ENCODE measurements at regions not wholly inside any gene's neighbourhood (a gene's known extent, or its start where the extent isn't known, plus 50 kb on each side); places are given as distances from the start of the nearest gene placed in this dataset.
A peak's percentile ranks its signal among the peaks of the same experiment; 100 is the strongest.

DNA sequence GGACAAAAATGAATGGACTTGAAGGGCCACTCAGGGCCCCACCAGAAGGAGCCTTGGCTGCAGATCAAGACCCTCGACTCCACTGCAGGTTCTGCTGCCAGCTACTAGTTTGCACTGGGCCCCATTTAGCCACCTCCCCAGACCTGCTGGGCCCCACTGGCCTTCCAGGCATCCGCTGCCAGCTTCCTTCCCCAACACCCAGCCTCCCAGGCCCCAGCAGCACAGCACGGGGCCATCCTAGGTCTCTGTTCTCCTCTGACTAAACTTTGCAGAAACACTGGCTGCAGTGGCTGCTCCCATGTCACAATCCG lies 277.4 kb upstream of the KLF14 start:
- TF ChIP-seq RAD21 (IDR thresholded peaks at IDR 0.05; ENCODE audit: low read depth) (no peak), EZH2 (IDR thresholded peaks at IDR 0.05) (no peak), POLR2AphosphoS5 (IDR thresholded peaks at IDR 0.05; ENCODE audit: low read depth, low read length) (peak; percentile 18; the same call in 1 of the 2 replicates), EZH2phosphoT487 (IDR thresholded peaks at IDR 0.05; ENCODE audit: borderline replicate concordance) (no peak), YY1 (IDR thresholded peaks at IDR 0.05; ENCODE audit: extremely low read depth, insufficient replicate concordance, low read depth, low read length) (no peak), JUND (IDR thresholded peaks at IDR 0.05) (no peak), CBX3 (IDR thresholded peaks at IDR 0.05; ENCODE audit: low read depth) (no peak), POLR2A (IDR thresholded peaks at IDR 0.05; ENCODE audit: borderline replicate concordance, extremely low read depth, insufficient read depth, insufficient read length) (no peak), TCF7L2 (IDR thresholded peaks at IDR 0.05; ENCODE audit: borderline replicate concordance, extremely low read depth, insufficient read depth, insufficient read length) (peak; percentile 70), SIN3A (IDR thresholded peaks at IDR 0.05; ENCODE audit: low read depth) (no peak)
- TF ChIP-seq, protein P1, sequence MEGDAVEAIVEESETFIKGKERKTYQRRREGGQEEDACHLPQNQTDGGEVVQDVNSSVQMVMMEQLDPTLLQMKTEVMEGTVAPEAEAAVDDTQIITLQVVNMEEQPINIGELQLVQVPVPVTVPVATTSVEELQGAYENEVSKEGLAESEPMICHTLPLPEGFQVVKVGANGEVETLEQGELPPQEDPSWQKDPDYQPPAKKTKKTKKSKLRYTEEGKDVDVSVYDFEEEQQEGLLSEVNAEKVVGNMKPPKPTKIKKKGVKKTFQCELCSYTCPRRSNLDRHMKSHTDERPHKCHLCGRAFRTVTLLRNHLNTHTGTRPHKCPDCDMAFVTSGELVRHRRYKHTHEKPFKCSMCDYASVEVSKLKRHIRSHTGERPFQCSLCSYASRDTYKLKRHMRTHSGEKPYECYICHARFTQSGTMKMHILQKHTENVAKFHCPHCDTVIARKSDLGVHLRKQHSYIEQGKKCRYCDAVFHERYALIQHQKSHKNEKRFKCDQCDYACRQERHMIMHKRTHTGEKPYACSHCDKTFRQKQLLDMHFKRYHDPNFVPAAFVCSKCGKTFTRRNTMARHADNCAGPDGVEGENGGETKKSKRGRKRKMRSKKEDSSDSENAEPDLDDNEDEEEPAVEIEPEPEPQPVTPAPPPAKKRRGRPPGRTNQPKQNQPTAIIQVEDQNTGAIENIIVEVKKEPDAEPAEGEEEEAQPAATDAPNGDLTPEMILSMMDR (IDR thresholded peaks at IDR 0.05 in 2 of 3, conservative IDR thresholded peaks at IDR 0.05 in 1 of 3; ENCODE audit: borderline replicate concordance in 1 of 3, insufficient read depth in 1 of 3, low read depth in 2 of 3, low read length in 2 of 3) = no peak
- TF ChIP-seq, protein P2, sequence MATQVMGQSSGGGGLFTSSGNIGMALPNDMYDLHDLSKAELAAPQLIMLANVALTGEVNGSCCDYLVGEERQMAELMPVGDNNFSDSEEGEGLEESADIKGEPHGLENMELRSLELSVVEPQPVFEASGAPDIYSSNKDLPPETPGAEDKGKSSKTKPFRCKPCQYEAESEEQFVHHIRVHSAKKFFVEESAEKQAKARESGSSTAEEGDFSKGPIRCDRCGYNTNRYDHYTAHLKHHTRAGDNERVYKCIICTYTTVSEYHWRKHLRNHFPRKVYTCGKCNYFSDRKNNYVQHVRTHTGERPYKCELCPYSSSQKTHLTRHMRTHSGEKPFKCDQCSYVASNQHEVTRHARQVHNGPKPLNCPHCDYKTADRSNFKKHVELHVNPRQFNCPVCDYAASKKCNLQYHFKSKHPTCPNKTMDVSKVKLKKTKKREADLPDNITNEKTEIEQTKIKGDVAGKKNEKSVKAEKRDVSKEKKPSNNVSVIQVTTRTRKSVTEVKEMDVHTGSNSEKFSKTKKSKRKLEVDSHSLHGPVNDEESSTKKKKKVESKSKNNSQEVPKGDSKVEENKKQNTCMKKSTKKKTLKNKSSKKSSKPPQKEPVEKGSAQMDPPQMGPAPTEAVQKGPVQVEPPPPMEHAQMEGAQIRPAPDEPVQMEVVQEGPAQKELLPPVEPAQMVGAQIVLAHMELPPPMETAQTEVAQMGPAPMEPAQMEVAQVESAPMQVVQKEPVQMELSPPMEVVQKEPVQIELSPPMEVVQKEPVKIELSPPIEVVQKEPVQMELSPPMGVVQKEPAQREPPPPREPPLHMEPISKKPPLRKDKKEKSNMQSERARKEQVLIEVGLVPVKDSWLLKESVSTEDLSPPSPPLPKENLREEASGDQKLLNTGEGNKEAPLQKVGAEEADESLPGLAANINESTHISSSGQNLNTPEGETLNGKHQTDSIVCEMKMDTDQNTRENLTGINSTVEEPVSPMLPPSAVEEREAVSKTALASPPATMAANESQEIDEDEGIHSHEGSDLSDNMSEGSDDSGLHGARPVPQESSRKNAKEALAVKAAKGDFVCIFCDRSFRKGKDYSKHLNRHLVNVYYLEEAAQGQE (IDR thresholded peaks at IDR 0.05; ENCODE audit: low read depth) = no peak
- TF ChIP-seq, protein P3, sequence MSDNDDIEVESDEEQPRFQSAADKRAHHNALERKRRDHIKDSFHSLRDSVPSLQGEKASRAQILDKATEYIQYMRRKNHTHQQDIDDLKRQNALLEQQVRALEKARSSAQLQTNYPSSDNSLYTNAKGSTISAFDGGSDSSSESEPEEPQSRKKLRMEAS (IDR thresholded peaks at IDR 0.05) = no peak
- TF ChIP-seq, protein P4, sequence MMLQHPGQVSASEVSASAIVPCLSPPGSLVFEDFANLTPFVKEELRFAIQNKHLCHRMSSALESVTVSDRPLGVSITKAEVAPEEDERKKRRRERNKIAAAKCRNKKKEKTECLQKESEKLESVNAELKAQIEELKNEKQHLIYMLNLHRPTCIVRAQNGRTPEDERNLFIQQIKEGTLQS (IDR thresholded peaks at IDR 0.05) = no peak
